NCI-H1105 treated with DMSO at 0.1 percent for 48 hours (cell line): ENCODE measurements at regions not wholly inside any gene's neighbourhood (a gene's known extent, or its start where the extent isn't known, plus 50 kb on each side); places are given as distances from the start of the nearest gene placed in this dataset.
"Not testable (repeated sequence)": the region's sequence is repeated elsewhere in the genome, so short reads cannot be mapped to it uniquely, and the experiment has no call there.

Experiments used
- DNase-seq: peaks from one replicate; lab custom pipeline; 2025; lab: John Stamatoyannopoulos, UW

DNA sequence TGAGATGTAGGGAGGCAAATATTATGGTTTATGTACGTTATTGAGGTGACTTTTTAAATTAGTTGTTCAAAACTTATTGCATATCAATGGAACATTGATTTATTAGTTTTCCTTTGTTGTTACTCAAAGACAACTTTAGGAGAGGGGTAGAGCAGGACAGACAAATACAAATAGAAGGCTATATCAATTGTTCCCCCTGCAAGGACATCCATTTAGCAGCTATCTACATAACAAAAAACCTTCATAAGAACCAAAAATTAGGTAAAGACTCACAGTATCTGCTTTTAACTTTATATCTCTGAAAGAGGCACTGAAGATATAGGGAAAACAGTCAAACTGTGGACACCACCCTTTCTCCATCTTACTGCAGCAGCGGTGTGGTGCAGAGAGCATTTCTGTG is 958.8 kb downstream of the DIPK2A start:
- no peak for DNase-seq

DNA sequence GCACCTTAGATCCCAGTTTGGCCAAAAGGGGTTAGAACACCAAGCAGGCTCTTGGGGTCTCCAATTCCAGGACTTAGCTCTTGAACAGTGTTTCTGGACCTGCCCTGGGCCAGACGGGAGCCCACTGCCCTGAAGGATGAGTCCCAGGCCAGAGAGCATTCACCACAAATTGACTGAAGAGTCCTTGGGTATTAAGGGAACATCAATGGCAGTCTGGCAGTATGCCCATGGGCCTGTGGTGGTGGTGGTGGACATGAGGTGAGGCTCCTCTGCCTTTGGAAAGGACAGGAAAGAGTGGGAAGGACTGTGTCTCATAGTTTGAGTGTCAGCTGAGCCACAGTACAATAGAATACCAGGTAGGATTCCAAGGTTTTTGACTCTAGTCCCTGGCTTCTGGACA is 960.0 kb downstream of the DIPK2A start:
- no peak for DNase-seq

GRCh38 chr3:144942093-144942837 is 970.6 kb downstream of the DIPK2A start:
- DNase-seq, result no peak

- no peak for DNase-seq
Measured at GRCh38 chr3:144942838-144943197, 971.2 kb downstream of the DIPK2A start.

GRCh38 chr3:144947895-144948294 is 976.3 kb downstream of the DIPK2A start:
- DNase-seq, result no peak

- DNase-seq, result no peak
Measured at GRCh38 chr3:144948711-144949110, 977.1 kb downstream of the DIPK2A start.

GRCh38 chr3:144953959-144954358 is 982.3 kb downstream of the DIPK2A start:
- no peak for DNase-seq

- no peak for DNase-seq
Measured at GRCh38 chr3:144957398-144958101, 985.9 kb downstream of the DIPK2A start.

DNA sequence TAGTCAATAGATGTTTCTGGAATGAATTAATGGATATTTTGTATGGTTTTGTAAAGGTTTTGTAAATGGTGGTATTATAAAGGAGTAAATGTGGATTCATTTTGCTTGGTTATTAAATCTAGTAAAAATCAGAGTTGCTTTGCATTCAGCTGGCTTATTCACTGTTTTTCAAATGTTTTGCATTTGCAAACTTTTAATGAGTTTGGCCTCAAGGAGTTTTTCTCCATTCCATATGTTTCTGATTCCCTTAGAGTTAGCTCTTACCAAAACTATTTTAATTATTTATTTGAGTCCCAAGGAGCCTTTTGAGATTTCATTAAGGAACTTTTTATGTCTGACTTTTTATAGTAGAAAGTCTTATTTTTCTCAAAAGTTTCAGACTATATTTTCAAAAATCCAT is 992.2 kb downstream of the DIPK2A start:
- DNase-seq, result no peak

- DNase-seq, result no peak
Measured at GRCh38 chr3:144966560-144966959, 994.9 kb downstream of the DIPK2A start.

GRCh38 chr3:144968750-144969350 is 997.2 kb downstream of the DIPK2A start:
- no peak for DNase-seq

- DNase-seq, result not testable (repeated sequence)
Measured at GRCh38 chr3:144984481-144984880, 1012.9 kb downstream of the DIPK2A start.

- no peak for DNase-seq
Measured at GRCh38 chr3:144989807-144990206, 1018.2 kb downstream of the DIPK2A start.

DNA sequence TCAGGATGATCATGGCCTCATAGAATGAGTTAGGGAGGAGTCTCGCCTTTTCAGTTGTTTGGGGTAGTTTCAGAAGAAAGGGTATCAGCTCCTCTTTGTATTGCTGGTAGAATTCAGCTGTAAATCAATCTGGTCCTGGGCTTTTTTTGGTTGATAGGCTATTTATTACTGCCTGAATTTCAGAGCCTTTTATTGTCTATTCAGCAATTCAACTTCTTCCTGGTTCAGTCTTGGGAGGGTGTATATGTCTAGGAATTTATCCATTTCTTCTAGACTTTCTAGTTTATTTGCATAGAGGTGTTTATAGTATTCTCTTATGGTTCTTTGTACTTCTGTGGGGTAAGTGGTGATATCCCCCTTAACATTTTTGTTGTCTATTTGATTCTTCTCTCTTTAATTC is 1024.2 kb downstream of the DIPK2A start:
- no peak for DNase-seq

GRCh38 chr3:145005427-145005826 is 1033.8 kb downstream of the DIPK2A start:
- DNase-seq, result no peak

DNA sequence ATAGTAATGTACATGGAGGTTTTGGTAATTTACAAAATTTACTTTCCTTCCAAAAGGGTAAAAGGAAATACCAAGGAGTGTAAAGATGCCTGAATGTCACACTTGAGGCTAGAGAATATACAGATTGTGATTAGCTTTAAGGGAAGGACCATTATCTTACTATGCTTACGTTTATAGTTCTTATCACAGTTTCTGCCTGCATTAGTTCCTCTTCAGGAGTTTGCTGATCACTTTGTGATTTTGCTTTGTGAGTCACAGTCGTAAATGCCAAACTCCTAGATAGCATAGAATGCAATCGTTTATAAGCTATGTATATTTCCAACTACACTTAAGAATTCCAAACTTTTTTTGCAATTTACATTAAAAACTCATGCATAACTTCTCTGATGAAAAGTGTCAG is 1034.6 kb downstream of the DIPK2A start:
- no peak for DNase-seq

- DNase-seq, result no peak
Measured at GRCh38 chr3:145013931-145014330, 1042.3 kb downstream of the DIPK2A start.

DNA sequence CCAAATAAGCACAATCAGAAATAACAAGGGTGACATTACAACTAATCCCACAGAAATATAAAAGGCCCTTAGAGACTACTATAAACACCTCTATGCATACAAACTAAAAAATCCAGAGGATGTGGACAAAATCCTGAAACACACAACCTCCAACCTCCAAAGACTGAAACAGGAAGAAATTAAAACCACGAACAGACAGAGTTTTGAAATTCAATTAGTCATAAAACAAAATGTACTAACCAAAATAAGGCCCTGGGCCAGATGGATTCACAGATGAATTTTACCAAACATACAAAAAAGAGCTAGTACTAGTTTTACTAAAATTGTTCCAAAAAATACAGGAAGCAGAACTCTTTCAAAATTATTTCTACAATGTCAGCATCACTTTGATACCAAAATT is 1043.6 kb downstream of the DIPK2A start:
- no peak for DNase-seq

GRCh38 chr3:145017959-145018358 is 1046.3 kb downstream of the DIPK2A start:
- DNase-seq, result no peak

- DNase-seq, result no peak
Measured at GRCh38 chr3:145022447-145022846, 1050.8 kb downstream of the DIPK2A start.

GRCh38 chr3:145024700-145025099 is 1053.1 kb downstream of the DIPK2A start:
- no peak for DNase-seq

GRCh38 chr3:145027186-145027585 is 1055.6 kb downstream of the DIPK2A start:
- not testable (repeated sequence) for DNase-seq

- DNase-seq, result no peak
Measured at GRCh38 chr3:145032791-145033190, 1061.2 kb downstream of the DIPK2A start.
